Stimulated activated naive CD8-positive, alpha-beta T cell treated with anti-CD3 and anti-CD28 coated beads, Interleukin-15, Interleukin-2, amounts not matched to agents 100 U/mL and 50 U/mL, for 24 hours (primary cell): ENCODE measurements at regions not wholly inside any gene's neighbourhood (a gene's known extent, or its start where the extent isn't known, plus 50 kb on each side); places are given as distances from the start of the nearest gene placed in this dataset.

Experiments
- ATAC-seq: fragments of 150-1000 bp; cut with Tn5 transposase; one replicate; pipeline ENCODE4 v1.10.0; 2021
- DNase-seq: peaks from one replicate; pipeline ENCODE4 v3.0.0; 2021

- DNase-seq (no peak), ATAC-seq (no peak)
These were observed 188.8 kb downstream of the TSHZ3 start for GRCh38 chr19:31160336-31160926.

- no peak for ATAC-seq
These were observed 195.2 kb downstream of the TSHZ3 start for GRCh38 chr19:31154021-31154420.

DNA sequence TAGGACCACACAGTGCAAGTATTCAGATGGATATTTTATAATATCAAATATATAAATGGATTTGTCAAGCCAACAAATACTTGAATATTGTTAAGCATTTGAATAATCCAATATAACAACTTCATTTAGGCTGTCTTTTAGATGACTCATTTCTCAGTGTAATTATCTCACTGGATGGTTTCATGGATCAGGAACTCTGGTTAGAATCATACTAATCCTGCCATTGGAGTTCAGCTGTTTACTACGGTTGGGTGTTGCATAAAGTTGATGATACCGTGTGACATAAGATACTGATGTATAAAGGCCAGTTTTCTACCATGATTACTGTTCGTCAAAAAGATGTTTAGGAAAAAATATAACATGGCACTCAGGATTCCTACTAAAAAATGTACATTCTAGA, 196.3 kb downstream of the TSHZ3 start:
- ATAC-seq (no peak), DNase-seq (no peak)

More at GRCh38 chr19:31154021-31154420, 195.2 kb downstream of the TSHZ3 start:
- DNase-seq = no peak

GRCh38 chr19:31149441-31149941, 199.7 kb downstream of the TSHZ3 start:
- no peak for DNase-seq
- no peak for ATAC-seq

- no peak for ATAC-seq
- no peak for DNase-seq
These were observed 200.6 kb downstream of the TSHZ3 start for GRCh38 chr19:31148671-31149070.

DNA sequence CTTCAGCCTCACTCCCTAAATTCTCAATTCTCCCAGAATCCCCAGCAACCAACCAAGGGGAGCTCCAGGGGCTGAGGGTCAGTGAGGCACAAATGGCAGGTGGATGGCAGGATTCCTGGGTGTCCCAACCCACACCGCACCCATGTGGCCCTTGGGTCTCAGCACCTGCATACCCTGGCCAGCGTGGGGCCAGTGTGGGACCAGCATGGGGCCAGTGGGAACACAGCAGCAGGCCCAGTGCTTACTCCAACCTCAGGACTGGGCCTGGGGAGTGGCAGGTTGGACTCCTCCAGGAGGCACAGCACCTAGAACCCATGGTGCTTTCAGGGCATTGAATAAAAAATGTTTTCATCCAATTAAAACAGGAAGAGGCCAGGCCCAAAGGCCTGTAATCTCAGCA, 202.0 kb downstream of the TSHZ3 start:
- DNase-seq (no peak), ATAC-seq (no peak)

- DNase-seq (no peak), ATAC-seq (no peak)
These were observed 202.6 kb downstream of the TSHZ3 start for GRCh38 chr19:31146546-31147183.

DNA sequence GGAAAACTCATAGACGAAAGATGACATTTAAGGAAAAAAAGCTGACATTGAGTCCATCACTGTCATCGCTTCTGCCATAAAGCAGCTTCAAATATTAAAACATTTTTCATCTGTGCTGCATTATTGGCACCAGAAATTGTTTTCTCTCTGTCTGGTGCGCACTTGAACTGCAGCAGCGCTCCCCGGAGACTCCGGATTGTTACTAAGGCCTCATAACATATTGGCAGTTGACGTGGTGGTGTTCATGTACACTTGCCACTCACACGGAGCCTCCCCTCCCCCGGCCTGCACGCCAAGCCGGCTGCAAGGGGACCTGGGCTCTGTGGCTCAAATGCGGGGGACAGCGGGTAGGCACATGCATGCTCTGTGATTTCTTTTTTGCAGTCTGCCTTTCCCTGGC, 203.2 kb downstream of the TSHZ3 start:
- DNase-seq = no peak
- ATAC-seq = no peak

- no peak for ATAC-seq
- DNase-seq = no peak
These were observed 204.2 kb downstream of the TSHZ3 start for GRCh38 chr19:31145007-31145406.

GRCh38 chr19:31144075-31144870, 205.0 kb downstream of the TSHZ3 start:
- DNase-seq (no peak), ATAC-seq (no peak)

GRCh38 chr19:31141301-31141700, 207.9 kb downstream of the TSHZ3 start:
- no peak for DNase-seq
- no peak for ATAC-seq

DNA sequence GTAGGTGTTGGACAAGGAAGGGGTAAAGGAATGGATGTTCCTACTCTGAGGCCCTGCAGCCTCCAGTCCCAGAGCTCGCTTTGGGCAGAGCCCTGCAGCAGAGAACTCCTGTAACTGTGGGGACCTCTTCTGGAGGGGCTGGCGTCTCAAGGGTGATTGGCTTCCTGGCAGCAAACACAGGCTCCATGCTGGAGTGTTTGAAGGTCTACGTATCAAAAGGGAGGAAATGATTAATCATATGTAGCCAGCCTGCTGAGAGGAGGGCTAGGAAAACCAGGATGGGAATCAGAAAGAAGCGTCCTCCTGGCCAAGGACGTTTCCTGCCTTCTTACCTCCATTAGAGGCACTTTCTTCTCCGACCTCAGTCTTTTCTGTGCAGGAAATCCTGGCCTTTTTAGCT, 208.5 kb downstream of the TSHZ3 start:
- DNase-seq (no peak), ATAC-seq (no peak)

- ATAC-seq = no peak
- no peak for DNase-seq
These were observed 209.2 kb downstream of the TSHZ3 start for GRCh38 chr19:31139871-31140505.

GRCh38 chr19:31138077-31138476, 211.2 kb downstream of the TSHZ3 start:
- ATAC-seq = no peak

DNA sequence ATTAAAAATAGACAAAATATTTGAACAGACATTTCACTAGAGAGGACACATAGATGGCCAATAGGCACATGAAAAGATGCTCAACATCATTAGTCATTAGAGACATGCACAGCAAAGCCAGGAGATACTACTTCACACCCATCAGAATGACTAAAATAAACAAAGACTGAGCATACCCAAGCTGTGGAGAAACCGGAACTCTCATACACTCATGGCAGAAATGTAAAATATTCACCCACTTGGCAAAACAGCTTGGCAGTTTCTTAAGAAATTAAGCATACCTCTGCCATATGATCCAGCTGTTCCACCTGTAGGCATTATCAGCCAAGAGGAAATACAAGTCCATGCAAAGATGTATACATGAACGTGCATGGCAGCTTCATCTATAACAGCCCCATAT, 213.4 kb downstream of the TSHZ3 start:
- DNase-seq (no peak), ATAC-seq (no peak)

More at GRCh38 chr19:31138077-31138476, 211.2 kb downstream of the TSHZ3 start:
- DNase-seq = no peak

DNA sequence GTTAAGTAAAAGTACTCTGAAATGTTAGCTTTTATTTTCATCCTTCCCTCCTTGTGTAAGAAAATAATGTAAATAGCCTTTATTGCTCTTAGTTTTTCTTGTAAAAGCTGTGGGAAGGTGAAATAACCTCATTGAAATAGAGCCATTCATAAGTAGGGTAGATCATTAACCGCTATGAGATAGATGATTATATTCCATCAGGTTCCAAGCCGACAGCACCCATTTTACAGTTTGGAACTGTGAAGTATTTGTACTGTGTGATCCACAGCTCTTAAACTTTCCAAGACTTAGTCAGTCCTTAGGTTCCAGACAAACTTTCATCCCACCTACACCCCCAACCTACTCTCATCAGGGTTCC, 216.5 kb downstream of the TSHZ3 start:
- no peak for ATAC-seq

GRCh38 chr19:31128291-31128690, 220.9 kb downstream of the TSHZ3 start:
- DNase-seq = no peak
- ATAC-seq = no peak

More for the DNA sequence above, 216.5 kb downstream of the TSHZ3 start:
- DNase-seq = no peak

GRCh38 chr19:31127134-31127967, 221.9 kb downstream of the TSHZ3 start:
- DNase-seq (no peak), ATAC-seq (no peak)

DNA sequence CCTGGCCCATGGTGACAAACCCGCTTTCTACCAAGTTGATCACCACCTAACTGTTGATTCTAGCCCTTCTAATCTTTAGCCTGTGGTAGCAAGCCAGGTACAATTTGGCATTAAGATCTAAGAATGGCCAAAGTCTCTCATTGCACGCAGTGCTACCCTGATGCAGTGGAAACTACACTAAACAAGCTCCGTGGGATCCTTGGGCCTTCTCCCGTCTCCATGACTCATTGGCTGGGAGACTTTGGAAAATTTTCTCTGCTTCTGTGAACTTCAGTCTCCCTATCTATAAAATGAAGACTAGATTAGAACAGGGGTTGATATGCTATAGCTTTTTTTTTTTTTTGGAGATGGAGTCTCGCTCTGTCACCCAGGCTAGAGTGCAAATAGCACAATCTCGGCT, 223.0 kb downstream of the TSHZ3 start:
- DNase-seq (no peak), ATAC-seq (no peak)

DNA sequence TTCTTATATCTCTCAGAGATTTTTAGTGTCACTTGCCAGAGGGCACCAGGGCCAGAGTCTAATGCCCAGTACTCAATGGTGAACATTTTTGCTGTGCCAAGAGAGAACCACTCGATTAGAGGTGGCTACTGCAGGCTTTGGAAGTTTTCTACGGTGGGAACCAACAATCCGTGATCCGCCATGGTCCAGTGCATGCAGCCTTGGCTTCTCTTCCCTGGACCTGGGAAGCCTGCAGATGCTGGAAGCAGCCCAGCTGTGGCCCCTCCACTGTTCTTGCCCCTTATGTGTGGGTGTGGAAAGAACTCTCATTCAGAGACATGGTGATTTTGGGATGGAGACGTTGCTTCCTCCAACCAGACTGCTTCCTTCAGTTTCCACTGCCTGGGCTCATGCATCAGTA, 224.2 kb downstream of the TSHZ3 start:
- no peak for ATAC-seq
- DNase-seq = no peak

GRCh38 chr19:31121501-31121900, 227.7 kb downstream of the TSHZ3 start:
- no peak for ATAC-seq
- DNase-seq = no peak

- ATAC-seq = no peak
- DNase-seq = no peak
These were observed 228.3 kb downstream of the TSHZ3 start for GRCh38 chr19:31120952-31121351.
